ENCODE measurements at regions not wholly inside any gene's neighbourhood (a gene's known extent, or its start where the extent isn't known, plus 50 kb on each side); places are given as distances from the start of the nearest gene placed in this dataset.

DNA sequence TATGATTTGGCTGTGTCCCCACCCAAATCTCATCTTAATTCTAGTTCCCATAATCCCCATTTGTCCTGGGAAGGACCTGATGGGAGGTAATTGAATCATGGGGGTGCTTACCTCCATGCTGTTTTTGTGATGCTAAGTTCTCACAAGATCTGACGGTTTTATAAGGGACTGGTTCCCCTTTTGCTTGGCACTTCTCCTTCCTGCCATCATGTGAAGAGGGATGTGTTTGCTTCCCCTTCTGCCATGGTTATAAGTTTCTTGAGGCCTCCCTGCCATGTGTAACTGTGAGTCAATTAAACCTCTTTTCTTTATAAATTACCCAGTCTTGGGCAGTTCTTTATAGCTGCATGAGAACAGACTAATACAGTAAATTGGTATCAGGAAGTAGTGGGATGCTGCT lies 114.1 kb downstream of the ZNF648 start (continued):
- TF ChIP-seq ELF1 (IDR thresholded peaks at IDR 0.05) (no peak), FOSL2 (IDR thresholded peaks at IDR 0.05; ENCODE audit: borderline replicate concordance, low read depth) (no peak), RXRA (IDR thresholded peaks at IDR 0.05; ENCODE audit: borderline replicate concordance, low read depth) (no peak)

- Histone ChIP-seq H3K27me3 (ENCODE audit: insufficient read depth) (no peaks in the 10 kb centered on the region), H3K36me3 (replicated peaks in 1 of 2; ENCODE audit: control insufficient read depth in 1 of 2, insufficient read depth in 2 of 2, low read length in 1 of 2) (no peaks in the 10 kb centered on the region), H3K9ac (no peak overlapping the region), H2AFZ (ENCODE audit: low read depth) (no peak overlapping the region), H3K4me1 (ENCODE audit: control insufficient read depth in 1 of 2, insufficient read depth in 2 of 2, low read depth in 1 of 2, low read length in 1 of 2) (no peaks in the 10 kb centered on the region), H3F3A (replicated peaks; ENCODE audit: insufficient read depth) (no peaks in the 10 kb centered on the region), H3K9me3 (no peaks in the 10 kb centered on the region), H4K20me1 (ENCODE audit: insufficient read depth) (no peaks in the 10 kb centered on the region), H3K4me2 (no peak overlapping the region), H3K79me2 (ENCODE audit: insufficient read depth) (no peaks in the 10 kb centered on the region), H3K9me2 (no peaks in the 10 kb centered on the region), H3K27ac (ENCODE audit: low read depth in 2 of 2, low read length in 1 of 2) (no peak overlapping the region), H3K4me3 (ENCODE audit: low read depth in 2 of 2, low read length in 1 of 2) (no peak overlapping the region; a peak in 1 of 4 replicates)
- peak; percentile 47 for DNase-seq
- 8% methylated on average over 9 of the region's 9 CpGs for WGBS (ENCODE audit: low lambda C conversion rate)
- TF ChIP-seq FOXM1 (IDR thresholded peaks at IDR 0.05; ENCODE audit: low read depth) (no peak), GABPA (IDR thresholded peaks at IDR 0.05; ENCODE audit: low read depth) (no peak), RAD21 (IDR thresholded peaks at IDR 0.05; ENCODE audit: low read length) (peak; percentile 62), CTCF (IDR thresholded peaks at IDR 0.05) (0 out of 2 replicates have a peak, but pooled peaks have one; percentile 19), SMC3 (IDR thresholded peaks at IDR 0.05; ENCODE audit: low read depth, low read length) (peak; percentile 17; the same call in 1 of the 2 replicates)
- POLR2A ChIA-PET = no interaction called here
- CTCF ChIA-PET = interaction anchor here (0.6 to 2.4 kb wide), 8 partner anchors 9 to 512 kb away, joined by 3 to 31 read pairs (median 4); partner anchors contain the start of gene CACNA1E
Measured at GRCh38 chr1:181936768-181937581, 124.5 kb downstream of the ZNF648 start.

DNA sequence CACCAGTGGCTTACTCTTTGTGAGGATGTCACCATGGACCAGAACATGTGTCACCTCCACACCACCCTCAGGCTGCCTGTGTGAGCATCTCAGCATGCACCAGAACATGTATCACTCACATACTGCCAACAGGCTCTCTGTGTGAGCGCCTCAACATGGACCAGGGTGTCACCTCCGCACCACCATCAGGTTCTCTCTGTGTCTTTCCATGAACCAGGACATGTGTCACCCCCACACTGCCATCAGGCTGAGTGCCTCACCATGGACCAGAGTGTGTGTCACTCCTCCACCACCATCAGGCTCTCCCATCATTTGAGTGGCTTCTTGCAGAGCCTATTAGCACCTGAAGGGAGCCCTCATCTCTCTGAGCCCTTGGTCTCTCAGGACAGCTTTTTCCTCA lies 125.2 kb downstream of the ZNF648 start:
- ChIA-PET POLR2A (no interaction called here), CTCF (interaction anchor here (1.1 to 2.4 kb wide), 6 partner anchors 8 to 511 kb away, joined by 4 to 31 read pairs (median 6); partner anchors contain the start of gene CACNA1E)
- DNase-seq = no peak
- Histone ChIP-seq H3K4me3 (ENCODE audit: low read depth in 2 of 2, low read length in 1 of 2) (no peak overlapping the region), H3K4me2 (no peak overlapping the region), H4K20me1 (ENCODE audit: insufficient read depth) (no peaks in the 10 kb centered on the region), H3K79me2 (ENCODE audit: insufficient read depth) (no peaks in the 10 kb centered on the region), H3K4me1 (ENCODE audit: control insufficient read depth in 1 of 2, insufficient read depth in 2 of 2, low read depth in 1 of 2, low read length in 1 of 2) (no peaks in the 10 kb centered on the region), H3K27me3 (ENCODE audit: insufficient read depth) (no peaks in the 10 kb centered on the region), H3K9me3 (no peaks in the 10 kb centered on the region), H3K36me3 (replicated peaks in 1 of 2; ENCODE audit: control insufficient read depth in 1 of 2, insufficient read depth in 2 of 2, low read length in 1 of 2) (no peaks in the 10 kb centered on the region), H3K9ac (no peak overlapping the region), H3K27ac (ENCODE audit: low read depth in 2 of 2, low read length in 1 of 2) (no peak overlapping the region), H2AFZ (ENCODE audit: low read depth) (no peak overlapping the region), H3F3A (replicated peaks; ENCODE audit: insufficient read depth) (no peaks in the 10 kb centered on the region), H3K9me2 (no peaks in the 10 kb centered on the region)
- 80% methylated on average over 1 of the region's 2 CpGs for WGBS (ENCODE audit: low lambda C conversion rate)
- TF ChIP-seq JUND (IDR thresholded peaks at IDR 0.05) (no peak), RAD21 (IDR thresholded peaks at IDR 0.05; ENCODE audit: low read length) (no peak), TEAD4 (IDR thresholded peaks at IDR 0.05; ENCODE audit: borderline replicate concordance, insufficient read depth) (no peak), ELF1 (IDR thresholded peaks at IDR 0.05) (no peak), REST (IDR thresholded peaks at IDR 0.05; ENCODE audit: low read depth, low read length) (no peak), SIN3A (IDR thresholded peaks at IDR 0.05; ENCODE audit: borderline replicate concordance, low read depth, low read length) (no peak), CHD2 (IDR thresholded peaks at IDR 0.05; ENCODE audit: low read length, partially characterized antibody) (no peak), EZH2phosphoT487 (IDR thresholded peaks at IDR 0.05; ENCODE audit: borderline replicate concordance, low read depth) (no peak), CTCF (IDR thresholded peaks at IDR 0.05) (no peak)

Measured in SK-N-SH (cell line).